ENCODE measurements at regions not wholly inside any gene's neighbourhood (a gene's known extent, or its start where the extent isn't known, plus 50 kb on each side); places are given as distances from the start of the nearest gene placed in this dataset.
"Not testable (repeated sequence)": the region's sequence is repeated elsewhere in the genome, so short reads cannot be mapped to it uniquely, and the experiment has no call there.

GRCh38 chr10:106267591-106267990 lies 896.9 kb downstream of the SORCS1 start:
- H3K27me3 Mint-ChIP-seq = no peaks in the 10 kb centered on the region
- H3K79me2 ChIP-seq (ENCODE audit: control insufficient read depth, insufficient read depth, low read length) = no peaks in the 10 kb centered on the region
- POLR2A ChIA-PET = no interaction called here

GRCh38 chr10:106257432-106257831 lies 907.1 kb downstream of the SORCS1 start:
- H3K4me2 ChIP-seq (replicated peaks; ENCODE audit: low read depth, low read length, poor library complexity, severe bottlenecking); H4K20me1 ChIP-seq (ENCODE audit: control insufficient read depth, insufficient read depth, low read length, poor library complexity, severe bottlenecking); H3K79me2 ChIP-seq (ENCODE audit: control insufficient read depth, insufficient read depth, low read length); H3K4me1 Mint-ChIP-seq; ATAC-seq (ENCODE audit: low read depth); H3K27ac ChIP-seq (ENCODE audit: low read length in 2 of 2); POLR2A ChIA-PET; H3K9me3 Mint-ChIP-seq (ENCODE audit: insufficient read depth); H3K36me3 ChIP-seq (replicated peaks in 1 of 2; ENCODE audit: control extremely low read depth in 1 of 2, control insufficient read depth in 1 of 2, extremely low read depth in 1 of 2, insufficient read depth in 2 of 2, low read length in 1 of 2); H3K27me3 ChIP-seq (replicated peaks in 1 of 4; ENCODE audit: control extremely low read depth in 1 of 4, control insufficient read depth in 3 of 4, insufficient read depth in 4 of 4, low read length in 3 of 4); H3K27ac Mint-ChIP-seq; H3K9ac ChIP-seq (ENCODE audit: low read length); intact Hi-C loops (cut with micrococcal nuclease); CTCF ChIA-PET; DNase-seq; H3K4me3 Mint-ChIP-seq; H3K4me3 ChIP-seq (ENCODE audit: control extremely low read depth in 1 of 5, extremely low read depth in 1 of 5, insufficient read depth in 1 of 5, low read depth in 2 of 5, low read length in 4 of 5); H3K27me3 Mint-ChIP-seq; H2AFZ ChIP-seq (ENCODE audit: insufficient read depth, low read depth, low read length, poor library complexity, severe bottlenecking); H3K4me1 ChIP-seq (ENCODE audit: control insufficient read depth in 2 of 2, insufficient read depth in 2 of 2, low read length in 2 of 2); H3K9me3 ChIP-seq (ENCODE audit: control extremely low read depth in 1 of 3, control insufficient read depth in 2 of 3, insufficient read depth in 1 of 3, low read length in 2 of 3): not testable (repeated sequence)
- WGBS (ENCODE audit: insufficient coverage) = 86% methylated on average over 6 of the region's 6 CpGs

More at GRCh38 chr10:106267591-106267990, 896.9 kb downstream of the SORCS1 start:
- no peak for TF ChIP-seq CTCF (IDR thresholded peaks at IDR 0.05)
- no peak for TF ChIP-seq EZH2 (IDR thresholded peaks at IDR 0.05; ENCODE audit: borderline replicate concordance, insufficient read depth, low read depth, low read length, poor library complexity, severe bottlenecking)
- Histone ChIP-seq H3K27ac (ENCODE audit: low read length in 2 of 2) (no peak overlapping the region), H3K4me2 (replicated peaks; ENCODE audit: low read depth, low read length, poor library complexity, severe bottlenecking) (no peak overlapping the region), H3K27me3 (replicated peaks in 1 of 4; ENCODE audit: control extremely low read depth in 1 of 4, control insufficient read depth in 3 of 4, insufficient read depth in 4 of 4, low read length in 3 of 4) (no peaks in the 10 kb centered on the region), H2AFZ (ENCODE audit: insufficient read depth, low read depth, low read length, poor library complexity, severe bottlenecking) (no peak overlapping the region), H3K4me3 (ENCODE audit: control extremely low read depth in 1 of 5, extremely low read depth in 1 of 5, insufficient read depth in 1 of 5, low read depth in 2 of 5, low read length in 4 of 5) (no peak overlapping the region), H3K36me3 (replicated peaks in 1 of 2; ENCODE audit: control extremely low read depth in 1 of 2, control insufficient read depth in 1 of 2, extremely low read depth in 1 of 2, insufficient read depth in 2 of 2, low read length in 1 of 2) (no peaks in the 10 kb centered on the region), H3K9me3 (ENCODE audit: control extremely low read depth in 1 of 3, control insufficient read depth in 2 of 3, insufficient read depth in 1 of 3, low read length in 2 of 3) (peaks cover 0 to 6% (median 0%) of the 10 kb centered on the region in 3 donors), H3K9ac (ENCODE audit: low read length) (no peak overlapping the region), H3K4me1 (ENCODE audit: control insufficient read depth in 2 of 2, insufficient read depth in 2 of 2, low read length in 2 of 2) (no peaks in the 10 kb centered on the region), H4K20me1 (ENCODE audit: control insufficient read depth, insufficient read depth, low read length, poor library complexity, severe bottlenecking) (no peaks in the 10 kb centered on the region)
- no peak overlapping the region for H3K27ac Mint-ChIP-seq
- no peaks in the 10 kb centered on the region for H3K4me1 Mint-ChIP-seq
- WGBS (ENCODE audit: insufficient coverage) = 94% methylated on average over 13 of the region's 13 CpGs
- intact Hi-C loops (cut with micrococcal nuclease) = no loop called here
- no peak for ATAC-seq (ENCODE audit: low read depth)
- peaks cover 4% of the 10 kb centered on the region for H3K9me3 Mint-ChIP-seq (ENCODE audit: insufficient read depth)
- CTCF ChIA-PET = no interaction called here
- DNase-seq = no peak
- H3K4me3 Mint-ChIP-seq = no peak overlapping the region

Data from B cell (primary cell).